CD4-positive, CD25-positive, alpha-beta regulatory T cell (primary cell): ENCODE measurements at regions not wholly inside any gene's neighbourhood (a gene's known extent, or its start where the extent isn't known, plus 50 kb on each side); places are given as distances from the start of the nearest gene placed in this dataset.

Source experiments
- ATAC-seq, 2 donors: fragments of 150-1000 bp; cut with Tn5 transposase; one replicate each; pipeline ENCODE4 v1.10.0; 2021; ENCODE audit warnings: low read depth in 2 of 2, moderate number of reproducible peaks in 2 of 2, moderate library complexity in 1 of 2
- DNase-seq, 3 donors: peaks; one replicate each; pipeline versions ENCODE4 v3.0.0 to v3.0.0-alpha.2; 2012 to 2022; ENCODE audit warnings: mixed read lengths in 1 of 3
- H3K27ac ChIP-seq: one replicate; pipeline ENCODE4 v1.7.0; 2013; ENCODE audit warnings: mild to moderate bottlenecking, low read length; ENCODE audit not compliant: insufficient read depth, poor library complexity, severe bottlenecking
- H3K27me3 ChIP-seq: one replicate; pipeline ENCODE4 v1.7.0; 2013; ENCODE audit warnings: low read length; ENCODE audit not compliant: control insufficient read depth, insufficient read depth
- H3K36me3 ChIP-seq: one replicate; pipeline ENCODE4 v1.7.0; 2013; ENCODE audit warnings: mild to moderate bottlenecking, low read length, moderate library complexity; ENCODE audit not compliant: control insufficient read depth, insufficient read depth
- H3K4me1 ChIP-seq: 2 replicates; pipeline ENCODE4 v1.7.0; 2013; ENCODE audit warnings: mild to moderate bottlenecking, low read length; ENCODE audit not compliant: insufficient read depth, control insufficient read depth, poor library complexity, severe bottlenecking
- H3K4me3 ChIP-seq: one replicate; pipeline ENCODE4 v1.7.0; 2013; ENCODE audit warnings: low read depth, mild to moderate bottlenecking, low read length, moderate library complexity
- H3K9me3 ChIP-seq, 2 experiments: 1 replicate in 1 of 2; 2 replicates in 1 of 2; pipeline ENCODE4 v1.7.0; 2013; ENCODE audit warnings: low read length in 2 of 2, mild to moderate bottlenecking in 1 of 2, moderate library complexity in 1 of 2; ENCODE audit not compliant: control insufficient read depth in 2 of 2
- H3K27ac Mint-ChIP-seq, 3 donors: one replicate each; pipeline ENCODE4 v1.8.0; 2020 to 2022; ENCODE audit warnings: mild to moderate bottlenecking in 3 of 3, mixed read lengths in 3 of 3, moderate library complexity in 2 of 3
- H3K27me3 Mint-ChIP-seq: one replicate; pipeline ENCODE4 v1.8.0; 2022; ENCODE audit warnings: mild to moderate bottlenecking, mixed read lengths
- H3K36me3 Mint-ChIP-seq: one replicate; pipeline ENCODE4 v1.8.0; 2020; ENCODE audit warnings: mixed read lengths
- H3K4me1 Mint-ChIP-seq, 4 donors: one replicate each; pipeline ENCODE4 v1.8.0; 2020 to 2022; ENCODE audit warnings: mixed read lengths in 4 of 4, mild to moderate bottlenecking in 1 of 4
- H3K4me3 Mint-ChIP-seq, 4 donors: one replicate each; pipeline ENCODE4 v1.8.0; 2020 to 2022; ENCODE audit warnings: mild to moderate bottlenecking in 4 of 4, mixed read lengths in 4 of 4, moderate library complexity in 3 of 4
- H3K9me3 Mint-ChIP-seq, 7 donors: one replicate each; pipeline ENCODE4 v1.8.0; 2020 to 2022; ENCODE audit warnings: mixed read lengths in 7 of 7, mild to moderate bottlenecking in 3 of 7, moderate library complexity in 2 of 7

- Mint-ChIP-seq H3K27ac (no peak overlapping the region), H3K4me1 (no peaks in the 10 kb centered on the region), H3K4me3 (no peak overlapping the region), H3K27me3 (no peaks in the 10 kb centered on the region), H3K9me3 (peaks cover 0 to 12% (median 5%) of the 10 kb centered on the region in 7 donors), H3K36me3 (no peaks in the 10 kb centered on the region)
- H3K36me3 ChIP-seq = no peaks in the 10 kb centered on the region
- no peak overlapping the region for H3K27ac ChIP-seq
- ATAC-seq = no peak
- H3K27me3 ChIP-seq = no peaks in the 10 kb centered on the region
- no peaks in the 10 kb centered on the region for H3K9me3 ChIP-seq
- H3K4me1 ChIP-seq = no peaks in the 10 kb centered on the region
- DNase-seq = no peak
- H3K4me3 ChIP-seq = no peak overlapping the region
Observed at GRCh38 chr7:19318287-19318686, 173.1 kb upstream of the FERD3L start.

DNA sequence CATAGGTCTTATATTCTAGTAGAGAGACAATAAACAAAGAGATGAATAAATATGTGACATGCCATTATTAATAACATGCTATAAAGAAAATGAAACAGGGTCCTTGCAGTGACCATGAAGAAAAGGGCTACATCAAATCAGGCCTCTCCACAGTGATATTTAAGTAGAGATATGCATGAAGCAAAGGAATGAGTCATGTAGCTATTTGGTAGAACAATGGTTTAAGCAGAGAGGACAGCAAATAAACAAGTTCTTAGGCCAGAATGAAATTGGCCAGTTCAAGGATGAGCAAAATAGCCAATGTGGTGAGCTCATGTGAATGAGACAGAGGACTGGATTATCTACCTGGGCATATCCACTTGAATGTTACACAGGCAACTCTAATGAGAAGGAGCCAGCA is 172.2 kb upstream of the FERD3L start:
- no peaks in the 10 kb centered on the region for H3K4me1 ChIP-seq
- no peak overlapping the region for H3K27ac Mint-ChIP-seq
- H3K27me3 ChIP-seq = no peaks in the 10 kb centered on the region
- H3K9me3 ChIP-seq = no peaks in the 10 kb centered on the region
- H3K9me3 Mint-ChIP-seq = peaks cover 0 to 12% (median 5%) of the 10 kb centered on the region in 7 donors
- H3K4me3 Mint-ChIP-seq = no peak overlapping the region
- no peaks in the 10 kb centered on the region for H3K36me3 ChIP-seq
- no peaks in the 10 kb centered on the region for H3K36me3 Mint-ChIP-seq
- ATAC-seq (no peak), DNase-seq (no peak)
- H3K27me3 Mint-ChIP-seq = no peaks in the 10 kb centered on the region
- H3K27ac ChIP-seq = no peak overlapping the region
- no peak overlapping the region for H3K4me3 ChIP-seq
- no peaks in the 10 kb centered on the region for H3K4me1 Mint-ChIP-seq

DNA sequence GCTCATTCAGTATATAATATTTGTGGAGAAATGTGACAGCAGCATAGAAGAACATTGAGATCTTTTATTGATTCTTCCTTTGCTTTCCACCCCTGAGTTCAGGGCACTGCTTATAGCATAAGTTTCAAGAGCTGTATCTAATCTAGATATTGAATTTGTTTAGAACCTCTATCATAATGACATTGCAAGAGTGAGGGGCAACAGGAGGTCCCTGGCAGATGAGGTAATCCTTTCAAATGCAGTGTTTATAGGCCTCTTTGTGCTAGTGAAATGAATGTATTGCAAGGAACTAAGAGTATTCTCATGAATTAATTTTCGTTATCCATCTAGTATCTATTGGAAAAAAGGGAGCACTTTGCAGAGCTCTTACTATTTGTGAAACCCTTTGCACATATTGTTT is 167.2 kb upstream of the FERD3L start:
- H3K27me3 ChIP-seq = no peaks in the 10 kb centered on the region
- no peaks in the 10 kb centered on the region for H3K27me3 Mint-ChIP-seq
- H3K27ac ChIP-seq = no peak overlapping the region
- H3K27ac Mint-ChIP-seq = no peak overlapping the region
- H3K36me3 Mint-ChIP-seq = no peaks in the 10 kb centered on the region
- peaks cover 0 to 2% (median 0%) of the 10 kb centered on the region in 7 donors for H3K9me3 Mint-ChIP-seq
- H3K4me1 ChIP-seq = no peaks in the 10 kb centered on the region
- H3K4me3 ChIP-seq = no peak overlapping the region
- H3K4me1 Mint-ChIP-seq = no peaks in the 10 kb centered on the region
- peaks cover 0 to 1% of the 10 kb centered on the region in 2 experiments for H3K9me3 ChIP-seq
- ATAC-seq = no peak
- no peak for DNase-seq
- H3K36me3 ChIP-seq = no peaks in the 10 kb centered on the region
- no peak overlapping the region for H3K4me3 Mint-ChIP-seq

DNA sequence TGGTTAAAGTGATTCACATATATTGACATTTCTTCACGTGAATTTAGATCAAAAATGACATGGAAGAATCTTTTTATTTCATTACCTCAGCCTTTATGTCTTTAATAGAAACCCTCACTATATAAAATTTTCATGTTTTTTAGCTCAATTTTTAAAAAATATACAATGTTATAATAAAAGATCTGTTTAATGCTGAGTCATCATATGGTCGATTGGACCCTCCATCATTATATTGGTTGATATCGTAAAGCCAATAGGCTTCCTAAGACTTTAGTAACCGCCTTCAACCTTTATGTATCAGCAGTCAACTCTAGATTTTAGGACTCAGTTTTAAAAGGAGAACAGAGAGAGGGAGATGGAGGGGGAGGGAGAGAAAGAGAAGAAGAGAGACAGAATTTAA is 162.3 kb upstream of the FERD3L start:
- Mint-ChIP-seq H3K4me3 (no peak overlapping the region), H3K4me1 (no peaks in the 10 kb centered on the region), H3K27ac (no peak overlapping the region), H3K9me3 (peaks cover 0 to 4% (median 2%) of the 10 kb centered on the region in 7 donors), H3K27me3 (no peaks in the 10 kb centered on the region), H3K36me3 (no peaks in the 10 kb centered on the region)
- ATAC-seq (no peak), DNase-seq (no peak)
- Histone ChIP-seq H3K4me3 (no peak overlapping the region), H3K27ac (no peak overlapping the region), H3K4me1 (no peaks in the 10 kb centered on the region), H3K36me3 (no peaks in the 10 kb centered on the region), H3K9me3 (peaks cover 0 to 1% of the 10 kb centered on the region in 2 experiments), H3K27me3 (no peaks in the 10 kb centered on the region)

DNA sequence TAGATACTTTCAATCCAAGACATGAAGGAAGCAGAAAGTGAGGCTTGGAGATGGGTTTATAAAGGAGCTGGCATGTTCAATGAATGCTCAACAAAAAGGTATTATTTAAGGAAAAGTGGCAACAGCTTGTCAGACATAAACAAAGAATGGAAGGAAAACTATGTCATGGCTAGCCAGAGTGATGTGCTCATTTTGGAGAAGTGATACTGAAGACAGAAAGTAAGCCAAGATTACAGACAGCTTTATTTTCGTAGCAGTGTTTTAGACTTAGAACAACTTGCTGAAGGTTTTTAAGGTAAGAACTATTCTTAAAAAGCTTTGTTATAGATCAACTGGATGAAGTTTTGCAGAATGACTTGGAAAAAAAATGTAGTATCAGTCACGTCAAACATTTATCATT is 160.5 kb upstream of the FERD3L start:
- Histone ChIP-seq H3K4me3 (no peak overlapping the region), H3K4me1 (no peaks in the 10 kb centered on the region), H3K9me3 (peaks cover 0 to 1% of the 10 kb centered on the region in 2 experiments), H3K27ac (no peak overlapping the region), H3K27me3 (no peaks in the 10 kb centered on the region), H3K36me3 (no peaks in the 10 kb centered on the region)
- Mint-ChIP-seq H3K27me3 (no peaks in the 10 kb centered on the region), H3K36me3 (no peaks in the 10 kb centered on the region), H3K9me3 (peaks cover 0 to 4% (median 2%) of the 10 kb centered on the region in 7 donors), H3K4me1 (no peaks in the 10 kb centered on the region), H3K27ac (no peak overlapping the region), H3K4me3 (no peak overlapping the region)
- no peak for DNase-seq
- no peak for ATAC-seq

DNA sequence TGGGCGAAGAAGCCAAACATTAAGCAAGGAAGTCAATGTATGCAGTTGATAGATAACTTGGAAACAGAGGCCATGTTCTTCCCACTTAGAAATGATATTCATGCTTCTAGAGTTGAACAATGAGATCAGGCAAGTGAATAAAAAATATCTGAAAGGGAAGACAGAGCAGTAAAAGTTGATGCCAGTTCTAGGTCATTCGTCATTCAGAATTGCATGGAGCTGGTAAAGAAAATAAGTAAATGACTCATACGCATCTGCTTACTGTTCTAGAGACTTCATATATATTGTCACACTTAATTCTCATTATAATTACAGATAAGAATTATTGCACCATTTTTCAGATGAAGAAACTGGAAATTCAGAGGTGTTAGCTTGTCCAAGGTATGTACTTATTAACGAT is 158.9 kb upstream of the FERD3L start:
- Histone ChIP-seq H3K4me3 (no peak overlapping the region), H3K9me3 (no peaks in the 10 kb centered on the region), H3K36me3 (no peaks in the 10 kb centered on the region), H3K27me3 (no peaks in the 10 kb centered on the region), H3K4me1 (no peaks in the 10 kb centered on the region), H3K27ac (no peak overlapping the region)
- no peak overlapping the region for H3K4me3 Mint-ChIP-seq
- H3K4me1 Mint-ChIP-seq = no peaks in the 10 kb centered on the region
- H3K27me3 Mint-ChIP-seq = no peaks in the 10 kb centered on the region
- no peaks in the 10 kb centered on the region for H3K36me3 Mint-ChIP-seq
- H3K9me3 Mint-ChIP-seq = peaks cover 0 to 4% (median 0%) of the 10 kb centered on the region in 7 donors
- no peak for ATAC-seq
- H3K27ac Mint-ChIP-seq = no peak overlapping the region
- DNase-seq = no peak

- no peak overlapping the region for H3K4me3 ChIP-seq
- ATAC-seq = no peak
- Mint-ChIP-seq H3K4me3 (no peak overlapping the region), H3K36me3 (no peaks in the 10 kb centered on the region), H3K4me1 (no peaks in the 10 kb centered on the region), H3K27me3 (no peaks in the 10 kb centered on the region), H3K27ac (no peak overlapping the region), H3K9me3 (peaks cover 0 to 4% (median 0%) of the 10 kb centered on the region in 7 donors)
- H3K36me3 ChIP-seq = no peaks in the 10 kb centered on the region
- no peak overlapping the region for H3K27ac ChIP-seq
- no peaks in the 10 kb centered on the region for H3K9me3 ChIP-seq
- H3K4me1 ChIP-seq = no peaks in the 10 kb centered on the region
- H3K27me3 ChIP-seq = no peaks in the 10 kb centered on the region
- DNase-seq = no peak
Observed at GRCh38 chr7:19302731-19303130, 157.5 kb upstream of the FERD3L start.

DNA sequence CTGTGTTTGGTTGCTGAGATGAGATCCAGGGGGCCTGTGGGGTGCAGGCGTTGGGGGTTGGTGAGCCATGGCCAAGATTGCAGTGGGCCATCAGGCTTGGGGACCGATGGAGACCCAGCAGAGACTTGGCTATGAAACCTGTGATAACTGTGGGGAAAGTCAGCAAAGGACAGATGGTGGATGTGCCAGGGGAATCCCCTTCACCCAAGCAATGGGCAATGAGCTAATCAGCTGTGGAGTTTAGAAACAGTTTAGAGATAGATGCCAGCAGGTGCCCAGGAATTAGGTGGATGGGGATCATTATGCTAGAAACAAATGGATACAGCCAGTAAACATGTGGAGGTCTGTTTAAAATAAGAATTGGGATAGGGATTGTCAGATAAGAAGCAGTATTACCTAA is 151.4 kb upstream of the FERD3L start:
- no peak overlapping the region for H3K27ac Mint-ChIP-seq
- H3K36me3 Mint-ChIP-seq = no peaks in the 10 kb centered on the region
- Histone ChIP-seq H3K36me3 (no peaks in the 10 kb centered on the region), H3K4me3 (no peak overlapping the region), H3K4me1 (no peaks in the 10 kb centered on the region), H3K27me3 (no peaks in the 10 kb centered on the region), H3K27ac (no peak overlapping the region), H3K9me3 (no peaks in the 10 kb centered on the region)
- H3K4me1 Mint-ChIP-seq = no peaks in the 10 kb centered on the region
- peaks cover 2 to 10% (median 4%) of the 10 kb centered on the region in 7 donors for H3K9me3 Mint-ChIP-seq
- no peak for ATAC-seq
- DNase-seq = no peak
- H3K4me3 Mint-ChIP-seq = no peak overlapping the region
- no peaks in the 10 kb centered on the region for H3K27me3 Mint-ChIP-seq
